Kidney (tissue), 13 donors: ENCODE measurements at regions not wholly inside any gene's neighbourhood (a gene's known extent, or its start where the extent isn't known, plus 50 kb on each side); places are given as distances from the start of the nearest gene placed in this dataset.

Source experiments
- DNase-seq, 5 donors: peaks; one replicate each; pipeline ENCODE4 v3.0.0-alpha.2; 2013 to 2020
- FAIRE-seq: peaks from 2 replicates; lab custom pipeline; 2012; peaks lifted over from hg19 to GRCh38; lab: Jason Lieb, UNC
- H3K27ac ChIP-seq, 2 donors: one replicate each; pipeline ENCODE4 v1.7.0; 2013; ENCODE audit warnings: low read depth in 2 of 2, low read length in 2 of 2, inconsistent platforms in 1 of 2
- H3K27me3 ChIP-seq: one replicate; pipeline ENCODE4 v1.7.1; 2013; ENCODE audit warnings: low read length, inconsistent platforms; ENCODE audit not compliant: control insufficient read depth, insufficient read depth
- H3K36me3 ChIP-seq, 3 donors: one replicate each; pipeline versions ENCODE4 v1.7.0 to v1.7.1; 2013; ENCODE audit warnings: low read length in 3 of 3, control low read depth in 1 of 3, inconsistent platforms in 1 of 3; ENCODE audit not compliant: insufficient read depth in 3 of 3, control insufficient read depth in 2 of 3
- H3K4me1 ChIP-seq, 3 donors: one replicate each; pipeline versions ENCODE4 v1.7.0 to v1.7.1; 2013; ENCODE audit warnings: low read length in 3 of 3, inconsistent platforms in 1 of 3, low read depth in 1 of 3; ENCODE audit not compliant: control insufficient read depth in 2 of 3, insufficient read depth in 2 of 3
- H3K4me3 ChIP-seq, 3 donors: one replicate each; pipeline versions ENCODE4 v1.7.0 to v1.8.1; 2013; ENCODE audit warnings: low read length in 3 of 3, control low read depth in 1 of 3, inconsistent platforms in 1 of 3
- H3K9ac ChIP-seq, 3 donors: one replicate each; pipeline versions ENCODE4 v1.7.0 to v1.7.1; 2013; ENCODE audit warnings: low read length in 3 of 3, control low read depth in 1 of 3, inconsistent platforms in 1 of 3
- H3K9me3 ChIP-seq, 3 donors: one replicate each; pipeline versions ENCODE4 v1.7.0 to v1.7.1; 2013; ENCODE audit warnings: low read length in 3 of 3, control low read depth in 1 of 3, inconsistent platforms in 1 of 3; ENCODE audit not compliant: control insufficient read depth in 2 of 3, insufficient read depth in 1 of 3
- CTCF ChIP-seq: IDR thresholded peaks from 3 replicates; pipeline ENCODE4 v1.5.1; 2012; ENCODE audit warnings: mild to moderate bottlenecking, moderate library complexity, borderline replicate concordance; ENCODE audit not compliant: insufficient read depth; ENCODE audit errors: extremely low read depth
- intact Hi-C: fragments of 100-400 bp; cut with DNase I; formaldehyde crosslinking; loops from one replicate; pipeline ENCODE4 v1.11.1; 2022
- donor health status: control.
- donor health status: control.
- donor health status: control.
- donor health status: control.
- donor health status: control.
- donor health status: DM: yes; HTN: yes; CAD: no.
- donor health status: Normal renal cell carcinoma (clear cell type).

GRCh38 chr9:28547527-28547926 is 974.2 kb upstream of the C9orf72 start:
- no peak for FAIRE-seq
- TF ChIP-seq CTCF: no peak
- no peak for DNase-seq

GRCh38 chr9:28563291-28563934 is 990.1 kb upstream of the C9orf72 start:
- Histone ChIP-seq H3K27me3 (no peaks in the 10 kb centered on the region), H3K9me3 (no peaks in the 10 kb centered on the region), H3K4me3 (no peak overlapping the region), H3K36me3 (no peaks in the 10 kb centered on the region), H3K27ac (no peak overlapping the region), H3K9ac (no peak overlapping the region), H3K4me1 (no peaks in the 10 kb centered on the region)
- FAIRE-seq: no peak
- intact Hi-C loops: no loop called here
- no peak for TF ChIP-seq CTCF
- no peak for DNase-seq

More at GRCh38 chr9:28547527-28547926, 974.2 kb upstream of the C9orf72 start:
- intact Hi-C loops: no loop called here
- Histone ChIP-seq H3K4me1 (no peaks in the 10 kb centered on the region), H3K9ac (no peak overlapping the region), H3K36me3 (no peaks in the 10 kb centered on the region), H3K4me3 (no peak overlapping the region), H3K27me3 (no peaks in the 10 kb centered on the region), H3K9me3 (peaks cover 0 to 2% (median 0%) of the 10 kb centered on the region in 3 donors), H3K27ac (no peak overlapping the region)

GRCh38 chr9:28583832-28584231 is 1010.6 kb upstream of the C9orf72 start:
- no peak overlapping the region for H3K4me3 ChIP-seq
- no peak for FAIRE-seq
- H3K27me3 ChIP-seq: no peaks in the 10 kb centered on the region
- no peak for DNase-seq
- intact Hi-C loops: no loop called here
- TF ChIP-seq CTCF: no peak
- no peaks in the 10 kb centered on the region for H3K36me3 ChIP-seq
- H3K9ac ChIP-seq: no peak overlapping the region
- no peaks in the 10 kb centered on the region for H3K4me1 ChIP-seq
- H3K27ac ChIP-seq: no peak overlapping the region
- H3K9me3 ChIP-seq: no peaks in the 10 kb centered on the region

GRCh38 chr9:28584542-28584941 is 1011.3 kb upstream of the C9orf72 start:
- TF ChIP-seq CTCF: no peak
- DNase-seq (no peak), FAIRE-seq (no peak)

More at GRCh38 chr9:28584542-28584941, 1011.3 kb upstream of the C9orf72 start:
- H3K9ac ChIP-seq: no peak overlapping the region
- H3K36me3 ChIP-seq: no peaks in the 10 kb centered on the region
- no peaks in the 10 kb centered on the region for H3K9me3 ChIP-seq
- no peak overlapping the region for H3K4me3 ChIP-seq
- no peaks in the 10 kb centered on the region for H3K4me1 ChIP-seq
- intact Hi-C loops: no loop called here
- H3K27ac ChIP-seq: no peak overlapping the region
- no peaks in the 10 kb centered on the region for H3K27me3 ChIP-seq
